GM12878 (cell line): ENCODE measurements at regions not wholly inside any gene's neighbourhood (a gene's known extent, or its start where the extent isn't known, plus 50 kb on each side); places are given as distances from the start of the nearest gene placed in this dataset.

Source experiments
- ATAC-seq: fragments of 200-7000 bp; cut with Tn5 transposase; 3 replicates; pipeline ENCODE4 v1.9.1; 2020; ENCODE audit warnings: mild to moderate bottlenecking, moderate library complexity
- BruUV-seq: library from RNA; stranded (reverse); fragments of 400-500 nt; replicated peaks from 2 replicates; lab custom pipeline; 2021; lab: Mats Ljungman, UMichigan
- CTCF ChIA-PET: fragments of 300-600 bp; sonication (Branson Sonifier 250); formaldehyde crosslinking; extraction: SDS; loops from one replicate; lab custom pipeline; 2021; ENCODE audit warnings: inconsistent platforms; lab: Yijun Ruan, JAX
- POLR2A ChIA-PET: fragments of 350-600 bp; formaldehyde crosslinking; extraction: SDS; loops from one replicate; lab custom pipeline; 2021; ENCODE audit warnings: inconsistent platforms; lab: Charles Lee
- RAD21 ChIA-PET: fragments of 300-600 bp; sonication (Branson Sonifier 250); formaldehyde crosslinking; loops from one replicate; lab custom pipeline; 2023; ENCODE audit warnings: antibody characterized with exemption; ENCODE audit not compliant: unreplicated experiment; lab: Charles Lee
- SMC1A ChIA-PET: fragments of 300-600 bp; sonication (Branson Sonifier 250); formaldehyde crosslinking; loops from one replicate; lab custom pipeline; 2023; ENCODE audit not compliant: unreplicated experiment, uncharacterized antibody; lab: Charles Lee
- DNase-seq: peaks from one replicate; pipeline ENCODE4 v3.0.0-alpha.2; 2011; ENCODE audit warnings: low read depth, low spot score
- FAIRE-seq: peaks from 3 replicates; lab custom pipeline; 2011; peaks lifted over from hg19 to GRCh38; lab: Jason Lieb, UNC
- H2AFZ ChIP-seq: 2 replicates; pipeline ENCODE4 v1.6.0; 2011; ENCODE audit warnings: low read depth, low read length, control low read depth; ENCODE audit not compliant: control insufficient read depth
- H3K27ac ChIP-seq: 2 replicates; pipeline ENCODE4 v1.5.1; 2011; ENCODE audit warnings: control low read depth; ENCODE audit not compliant: control insufficient read depth, insufficient read depth
- H3K27me3 ChIP-seq, 2 experiments: replicated peaks in 1 of 2; 2 replicates each; pipeline versions ENCODE4 v1.6.0 to v1.6.1; 2011; ENCODE audit warnings: low read length in 1 of 2; ENCODE audit not compliant: control insufficient read depth in 2 of 2, insufficient read depth in 2 of 2
- H3K36me3 ChIP-seq, 2 experiments: 2 replicates each; pipeline ENCODE4 v1.5.1; 2011; ENCODE audit warnings: low read length in 1 of 2; ENCODE audit not compliant: control insufficient read depth in 2 of 2, insufficient read depth in 2 of 2
- H3K4me1 ChIP-seq: 2 replicates; pipeline ENCODE4 v1.6.1; 2011; ENCODE audit warnings: mild to moderate bottlenecking, low read length, moderate library complexity, mixed read lengths; ENCODE audit not compliant: control insufficient read depth, insufficient read depth
- H3K4me2 ChIP-seq: 2 replicates; pipeline ENCODE4 v1.6.0; 2011; ENCODE audit warnings: control low read depth; ENCODE audit not compliant: control insufficient read depth, insufficient read depth
- H3K4me3 ChIP-seq: fragments of 200-600 bp; sonication (generic); 2 replicates; pipeline ENCODE4 v1.5.1; 2016
- H3K79me2 ChIP-seq: 2 replicates; pipeline ENCODE4 v1.6.0; 2011; ENCODE audit warnings: low read length; ENCODE audit not compliant: control insufficient read depth, insufficient read depth
- H3K9ac ChIP-seq: 2 replicates; pipeline ENCODE4 v1.8.0; 2011; ENCODE audit warnings: low read length, control low read depth, mixed read lengths; ENCODE audit not compliant: control insufficient read depth, insufficient read depth
- H3K9me3 ChIP-seq: replicated peaks from 3 replicates; pipeline ENCODE4 v1.5.1; 2011; ENCODE audit warnings: mild to moderate bottlenecking, low read length; ENCODE audit not compliant: control insufficient read depth, insufficient read depth
- H4K20me1 ChIP-seq: 2 replicates; pipeline ENCODE4 v1.6.0; 2011; ENCODE audit not compliant: control insufficient read depth, insufficient read depth
- BACH1 ChIP-seq: fragments of 450-650 bp; IDR thresholded peaks from 2 replicates; pipeline ENCODE4 v1.6.1; 2017; ENCODE audit warnings: mild to moderate bottlenecking, borderline replicate concordance
- BHLHE40 ChIP-seq, 2 experiments: fragments of 450-650 bp in 1 of 2; IDR thresholded peaks; 2 replicates each; pipeline ENCODE4 v1.6.1; 2011 to 2017; ENCODE audit warnings: low read depth in 2 of 2, borderline replicate concordance in 1 of 2, improper control_type of control experiment in 1 of 2, low read length in 1 of 2, mild to moderate bottlenecking in 1 of 2
- BRCA1 ChIP-seq: IDR thresholded peaks from 2 replicates; pipeline ENCODE4 v1.6.1; 2011; ENCODE audit warnings: low read depth, low read length, improper control_type of control experiment
- CBFB ChIP-seq: IDR thresholded peaks from 2 replicates; pipeline ENCODE4 v1.6.1; 2016; ENCODE audit warnings: antibody characterized with exemption, low read depth
- CBX5 ChIP-seq: sonication (generic); IDR thresholded peaks from 2 replicates; pipeline ENCODE4 v1.6.1; 2016; ENCODE audit warnings: low read depth, moderate library complexity, mild to moderate bottlenecking, inconsistent platforms
- GABPA ChIP-seq: IDR thresholded peaks from 2 replicates; pipeline ENCODE4 v1.6.1; 2014; ENCODE audit warnings: antibody characterized with exemption, low read depth, mild to moderate bottlenecking, inconsistent platforms
- GATAD2B ChIP-seq: fragments of 450-650 bp; conservative IDR thresholded peaks from 2 replicates; pipeline ENCODE4 v1.6.1; 2017; ENCODE audit warnings: low read depth, mild to moderate bottlenecking, moderate library complexity
- IKZF1 ChIP-seq: fragments of 450-650 bp; conservative IDR thresholded peaks from 2 replicates; pipeline ENCODE4 v1.6.1; 2017; ENCODE audit warnings: antibody characterized with exemption, mild to moderate bottlenecking
- MTA2 ChIP-seq: fragments of 450-650 bp; IDR thresholded peaks from 2 replicates; pipeline ENCODE4 v1.6.1; 2016; ENCODE audit warnings: low read depth, mild to moderate bottlenecking, moderate library complexity
- POU2F2 ChIP-seq: IDR thresholded peaks from 3 replicates; pipeline ENCODE4 v1.6.1; 2011; ENCODE audit warnings: low read depth, mild to moderate bottlenecking, low read length, borderline replicate concordance
- SREBF2 ChIP-seq: IDR thresholded peaks from 2 replicates; pipeline ENCODE4 v1.6.1; 2012; ENCODE audit warnings: mild to moderate bottlenecking, low read length
- STAT1 ChIP-seq: fragments of 450-650 bp; conservative IDR thresholded peaks from 2 replicates; pipeline ENCODE4 v1.6.1; 2014; ENCODE audit warnings: antibody characterized with exemption, mild to moderate bottlenecking
- SUPT20H ChIP-seq: IDR thresholded peaks from 2 replicates; pipeline ENCODE4 v1.6.1; 2011; ENCODE audit warnings: low read depth, mild to moderate bottlenecking, low read length, moderate library complexity, borderline replicate concordance; ENCODE audit not compliant: control insufficient read depth
- TAF1 ChIP-seq: IDR thresholded peaks from 2 replicates; pipeline ENCODE4 v1.6.1; 2011; ENCODE audit warnings: mild to moderate bottlenecking, low read depth, low read length, borderline replicate concordance
- YBX1 ChIP-seq: fragments of 450-650 bp; IDR thresholded peaks from 2 replicates; pipeline ENCODE4 v1.6.1; 2016; ENCODE audit warnings: antibody characterized with exemption
- WGBS: methylation state at CpG from one replicate; pipeline ENCODE4 v1.1.6; 2016; ENCODE audit warnings: low lambda C conversion rate; ENCODE audit not compliant: insufficient replicate concordance, insufficient coverage; ENCODE audit errors: missing lambda C conversion rate; 5-methylcytosine and 5-hydroxymethylcytosine counted together
- in situ Hi-C: fragments of 300-500 bp; cut with MboI; formaldehyde crosslinking; loops from 9 replicates; pipeline ENCODE4 v1.14.3; 2018; ENCODE audit warnings: mixed read lengths
- intact Hi-C: fragments of 100-400 bp; cut with micrococcal nuclease; formaldehyde crosslinking; loops from one replicate; pipeline ENCODE4 v1.14.2; 2022; ENCODE audit not compliant: unreplicated experiment
- TF ChIP-seq, protein P1 (sequence below): fragments of 450-650 bp; IDR thresholded peaks from 2 replicates; pipeline ENCODE4 v1.6.1; 2016; ENCODE audit warnings: mild to moderate bottlenecking
- TF ChIP-seq, protein P2 (sequence below): fragments of 450-650 bp; IDR thresholded peaks from 2 replicates; pipeline ENCODE4 v1.6.1; 2018; ENCODE audit warnings: mild to moderate bottlenecking, low read depth, moderate library complexity; ENCODE audit not compliant: partially characterized antibody

DNA sequence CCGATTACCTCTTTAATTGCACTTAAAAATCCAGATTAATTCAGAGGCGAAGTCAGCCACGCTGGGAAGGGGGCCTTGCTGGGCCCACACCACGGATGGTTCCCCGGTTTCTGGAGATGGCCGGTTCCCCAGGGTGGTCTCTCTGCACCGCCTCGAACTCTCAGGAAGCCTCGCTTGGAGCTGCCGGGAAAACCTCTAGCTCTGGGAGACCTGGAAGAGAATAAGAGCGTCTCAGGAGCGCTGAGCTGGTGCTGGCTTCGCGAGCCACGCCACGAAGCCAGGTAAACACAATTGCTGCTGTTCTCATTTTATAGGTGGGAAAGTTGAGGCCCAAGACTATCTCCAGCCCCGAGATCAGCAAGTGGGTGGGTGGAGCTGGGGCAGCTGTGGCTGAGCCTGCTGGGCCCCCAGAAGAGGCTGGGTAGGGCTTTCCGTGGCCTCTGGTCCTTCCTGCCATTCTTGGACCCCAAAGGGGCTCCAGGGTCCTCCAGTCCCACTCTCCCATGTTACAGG is 110.4 kb downstream of the MICALL2 start:
- no peaks in the 10 kb centered on the region for H3K79me2 ChIP-seq
- no peak overlapping the region for H3K4me2 ChIP-seq
- WGBS, result 39% methylated on average over 18 of the region's 18 CpGs
- no peaks in the 10 kb centered on the region; a peak in 2 of 4 replicates for H3K27me3 ChIP-seq
- ATAC-seq (no peak), FAIRE-seq (no peak), DNase-seq (no peak)
- SMC1A ChIA-PET, result no interaction called here
- H3K9me3 ChIP-seq, result no peaks in the 10 kb centered on the region
- intact Hi-C loops (no loop called here), in situ Hi-C loops (no loop called here)
- H3K36me3 ChIP-seq, result no peaks in the 10 kb centered on the region
- BruUV-seq, result no TSS peak
- no peak overlapping the region for H3K9ac ChIP-seq
- no peaks in the 10 kb centered on the region for H4K20me1 ChIP-seq
- TF ChIP-seq YBX1 (no peak), STAT1 (no peak), GATAD2B (no peak), GABPA (no peak), SREBF2 (no peak), BACH1 (no peak), IKZF1 (no peak), BRCA1 (no peak), MTA2 (no peak), CBFB (no peak), POU2F2 (no peak), TAF1 (no peak), BHLHE40 (IDR thresholded peaks at IDR 0.05; ENCODE audit: borderline replicate concordance in 1 of 2, low read depth in 2 of 2, low read length in 1 of 2) (no peak), CBX5 (no peak), SUPT20H (no peak)
- TF ChIP-seq, protein P1, sequence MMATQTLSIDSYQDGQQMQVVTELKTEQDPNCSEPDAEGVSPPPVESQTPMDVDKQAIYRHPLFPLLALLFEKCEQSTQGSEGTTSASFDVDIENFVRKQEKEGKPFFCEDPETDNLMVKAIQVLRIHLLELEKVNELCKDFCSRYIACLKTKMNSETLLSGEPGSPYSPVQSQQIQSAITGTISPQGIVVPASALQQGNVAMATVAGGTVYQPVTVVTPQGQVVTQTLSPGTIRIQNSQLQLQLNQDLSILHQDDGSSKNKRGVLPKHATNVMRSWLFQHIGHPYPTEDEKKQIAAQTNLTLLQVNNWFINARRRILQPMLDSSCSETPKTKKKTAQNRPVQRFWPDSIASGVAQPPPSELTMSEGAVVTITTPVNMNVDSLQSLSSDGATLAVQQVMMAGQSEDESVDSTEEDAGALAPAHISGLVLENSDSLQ, result no peak
- TF ChIP-seq, protein P2, sequence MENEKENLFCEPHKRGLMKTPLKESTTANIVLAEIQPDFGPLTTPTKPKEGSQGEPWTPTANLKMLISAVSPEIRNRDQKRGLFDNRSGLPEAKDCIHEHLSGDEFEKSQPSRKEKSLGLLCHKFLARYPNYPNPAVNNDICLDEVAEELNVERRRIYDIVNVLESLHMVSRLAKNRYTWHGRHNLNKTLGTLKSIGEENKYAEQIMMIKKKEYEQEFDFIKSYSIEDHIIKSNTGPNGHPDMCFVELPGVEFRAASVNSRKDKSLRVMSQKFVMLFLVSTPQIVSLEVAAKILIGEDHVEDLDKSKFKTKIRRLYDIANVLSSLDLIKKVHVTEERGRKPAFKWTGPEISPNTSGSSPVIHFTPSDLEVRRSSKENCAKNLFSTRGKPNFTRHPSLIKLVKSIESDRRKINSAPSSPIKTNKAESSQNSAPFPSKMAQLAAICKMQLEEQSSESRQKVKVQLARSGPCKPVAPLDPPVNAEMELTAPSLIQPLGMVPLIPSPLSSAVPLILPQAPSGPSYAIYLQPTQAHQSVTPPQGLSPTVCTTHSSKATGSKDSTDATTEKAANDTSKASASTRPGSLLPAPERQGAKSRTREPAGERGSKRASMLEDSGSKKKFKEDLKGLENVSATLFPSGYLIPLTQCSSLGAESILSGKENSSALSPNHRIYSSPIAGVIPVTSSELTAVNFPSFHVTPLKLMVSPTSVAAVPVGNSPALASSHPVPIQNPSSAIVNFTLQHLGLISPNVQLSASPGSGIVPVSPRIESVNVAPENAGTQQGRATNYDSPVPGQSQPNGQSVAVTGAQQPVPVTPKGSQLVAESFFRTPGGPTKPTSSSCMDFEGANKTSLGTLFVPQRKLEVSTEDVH, result no peak
- no peaks in the 10 kb centered on the region for H3K4me1 ChIP-seq
- CTCF ChIA-PET, result no interaction called here
- H2AFZ ChIP-seq, result no peak overlapping the region
- RAD21 ChIA-PET, result no interaction called here
- no peak overlapping the region for H3K4me3 ChIP-seq
- H3K27ac ChIP-seq, result no peak overlapping the region
- POLR2A ChIA-PET, result no interaction called here
